ENCODE measurements at regions not wholly inside any gene's neighbourhood (a gene's known extent, or its start where the extent isn't known, plus 50 kb on each side); places are given as distances from the start of the nearest gene placed in this dataset.

DNA sequence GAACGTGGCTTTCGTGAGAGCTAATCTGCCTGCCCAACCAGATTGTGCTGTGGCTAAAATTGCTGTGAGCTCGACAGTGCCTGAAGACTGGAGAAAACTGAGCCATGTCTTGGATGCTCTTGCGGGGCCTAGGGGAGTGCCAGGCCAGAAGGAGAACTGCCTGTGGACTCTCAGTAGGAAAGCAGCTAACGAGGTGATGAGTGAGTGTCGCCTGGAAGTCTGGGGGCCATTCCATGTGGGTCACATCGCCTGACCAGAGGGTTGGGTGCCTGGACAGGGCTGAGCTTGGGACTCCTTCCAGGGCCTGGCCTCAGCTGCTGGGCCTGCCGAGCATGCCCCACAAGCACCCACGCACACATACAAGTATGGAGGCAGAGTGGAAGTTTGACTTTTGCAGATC, 166.5 kb downstream of the VEGFA start:
- TF ChIP-seq SIN3A (IDR thresholded peaks at IDR 0.05; ENCODE audit: borderline replicate concordance, insufficient read depth, low read length) (no peak), POLR2AphosphoS5 (IDR thresholded peaks at IDR 0.05; ENCODE audit: low read depth, low read length) (no peak)
- TF ChIP-seq, protein P1, sequence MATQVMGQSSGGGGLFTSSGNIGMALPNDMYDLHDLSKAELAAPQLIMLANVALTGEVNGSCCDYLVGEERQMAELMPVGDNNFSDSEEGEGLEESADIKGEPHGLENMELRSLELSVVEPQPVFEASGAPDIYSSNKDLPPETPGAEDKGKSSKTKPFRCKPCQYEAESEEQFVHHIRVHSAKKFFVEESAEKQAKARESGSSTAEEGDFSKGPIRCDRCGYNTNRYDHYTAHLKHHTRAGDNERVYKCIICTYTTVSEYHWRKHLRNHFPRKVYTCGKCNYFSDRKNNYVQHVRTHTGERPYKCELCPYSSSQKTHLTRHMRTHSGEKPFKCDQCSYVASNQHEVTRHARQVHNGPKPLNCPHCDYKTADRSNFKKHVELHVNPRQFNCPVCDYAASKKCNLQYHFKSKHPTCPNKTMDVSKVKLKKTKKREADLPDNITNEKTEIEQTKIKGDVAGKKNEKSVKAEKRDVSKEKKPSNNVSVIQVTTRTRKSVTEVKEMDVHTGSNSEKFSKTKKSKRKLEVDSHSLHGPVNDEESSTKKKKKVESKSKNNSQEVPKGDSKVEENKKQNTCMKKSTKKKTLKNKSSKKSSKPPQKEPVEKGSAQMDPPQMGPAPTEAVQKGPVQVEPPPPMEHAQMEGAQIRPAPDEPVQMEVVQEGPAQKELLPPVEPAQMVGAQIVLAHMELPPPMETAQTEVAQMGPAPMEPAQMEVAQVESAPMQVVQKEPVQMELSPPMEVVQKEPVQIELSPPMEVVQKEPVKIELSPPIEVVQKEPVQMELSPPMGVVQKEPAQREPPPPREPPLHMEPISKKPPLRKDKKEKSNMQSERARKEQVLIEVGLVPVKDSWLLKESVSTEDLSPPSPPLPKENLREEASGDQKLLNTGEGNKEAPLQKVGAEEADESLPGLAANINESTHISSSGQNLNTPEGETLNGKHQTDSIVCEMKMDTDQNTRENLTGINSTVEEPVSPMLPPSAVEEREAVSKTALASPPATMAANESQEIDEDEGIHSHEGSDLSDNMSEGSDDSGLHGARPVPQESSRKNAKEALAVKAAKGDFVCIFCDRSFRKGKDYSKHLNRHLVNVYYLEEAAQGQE (IDR thresholded peaks at IDR 0.05; ENCODE audit: insufficient read depth in 1 of 2, low read depth in 2 of 2, low read length in 2 of 2): no peak

All from PFSK-1 (cell line).